GM23248 (cell line): ENCODE measurements at regions not wholly inside any gene's neighbourhood (a gene's known extent, or its start where the extent isn't known, plus 50 kb on each side); places are given as distances from the start of the nearest gene placed in this dataset.

Source experiments
- DNase-seq: peaks from one replicate; pipeline ENCODE4 v3.0.0-alpha.2; 2015
- H2AFZ ChIP-seq: fragments of 200-600 bp; sonication (generic); 2 replicates; pipeline ENCODE4 v1.6.1; 2016; ENCODE audit warnings: antibody characterized with exemption
- H3F3A ChIP-seq: fragments of 200-600 bp; sonication (generic); 2 replicates; pipeline ENCODE4 v1.6.1; 2016; ENCODE audit warnings: mild to moderate bottlenecking, antibody characterized with exemption, mixed run types; ENCODE audit not compliant: insufficient read depth
- H3K27ac ChIP-seq: fragments of 200-600 bp; sonication (generic); 2 replicates; pipeline ENCODE4 v1.5.1; 2016; ENCODE audit warnings: mild to moderate bottlenecking
- H3K27me3 ChIP-seq: fragments of 200-600 bp; sonication (generic); replicated peaks from 2 replicates; pipeline ENCODE4 v1.6.1; 2016; ENCODE audit warnings: mild to moderate bottlenecking; ENCODE audit not compliant: insufficient read depth
- H3K36me3 ChIP-seq: fragments of 200-600 bp; sonication (generic); 2 replicates; pipeline ENCODE4 v1.6.1; 2016; ENCODE audit warnings: low read depth, mild to moderate bottlenecking
- H3K4me1 ChIP-seq: fragments of 200-600 bp; sonication (generic); 2 replicates; pipeline ENCODE4 v1.6.1; 2016; ENCODE audit warnings: mild to moderate bottlenecking; ENCODE audit not compliant: insufficient read depth
- H3K4me2 ChIP-seq: fragments of 200-600 bp; sonication (generic); one replicate; pipeline ENCODE4 v1.6.1; 2016; ENCODE audit warnings: mild to moderate bottlenecking; ENCODE audit not compliant: unreplicated experiment
- H3K4me3 ChIP-seq: fragments of 200-600 bp; sonication (generic); 2 replicates; pipeline ENCODE4 v1.5.1; 2016; ENCODE audit warnings: mild to moderate bottlenecking
- H3K79me2 ChIP-seq: fragments of 200-600 bp; sonication (generic); 2 replicates; pipeline ENCODE4 v1.6.1; 2016; ENCODE audit warnings: mild to moderate bottlenecking; ENCODE audit not compliant: insufficient read depth
- H3K9ac ChIP-seq: fragments of 200-600 bp; sonication (generic); 2 replicates; pipeline ENCODE4 v1.6.1; 2016; ENCODE audit warnings: mild to moderate bottlenecking
- H3K9me2 ChIP-seq: fragments of 200-600 bp; sonication (generic); 2 replicates; pipeline ENCODE4 v1.6.1; 2016; ENCODE audit warnings: mixed run types, mild to moderate bottlenecking, moderate library complexity; ENCODE audit not compliant: insufficient read depth
- H3K9me3 ChIP-seq: fragments of 200-600 bp; sonication (generic); one replicate; pipeline ENCODE4 v1.6.1; 2017; ENCODE audit warnings: low read depth
- H4K20me1 ChIP-seq: fragments of 200-600 bp; sonication (generic); 2 replicates; pipeline ENCODE4 v1.6.0; 2016; ENCODE audit not compliant: insufficient read depth
- EZH2 ChIP-seq: fragments of 200-600 bp; sonication (generic); IDR thresholded peaks from 2 replicates; pipeline ENCODE4 v1.6.1; 2018; ENCODE audit warnings: antibody characterized with exemption, mild to moderate bottlenecking; ENCODE audit not compliant: insufficient read depth, poor library complexity, severe bottlenecking
- EZH2phosphoT487 ChIP-seq: fragments of 200-600 bp; sonication (generic); IDR thresholded peaks from 2 replicates; pipeline ENCODE4 v1.6.1; 2018; ENCODE audit warnings: antibody characterized with exemption, moderate library complexity, mild to moderate bottlenecking, low read depth; ENCODE audit not compliant: insufficient read depth
- WGBS, 2 experiments: methylation state at CpG; one replicate each; pipeline ENCODE4 v1.1.6; 2015 to 2017; ENCODE audit warnings: low lambda C conversion rate in 2 of 2, low coverage in 1 of 2; ENCODE audit errors: missing lambda C conversion rate in 2 of 2; 5-methylcytosine and 5-hydroxymethylcytosine counted together
- in situ Hi-C: fragments of 300-500 bp; cut with MboI; formaldehyde crosslinking; loops from 2 replicates; pipeline ENCODE4 v1.15.0; 2020

DNA sequence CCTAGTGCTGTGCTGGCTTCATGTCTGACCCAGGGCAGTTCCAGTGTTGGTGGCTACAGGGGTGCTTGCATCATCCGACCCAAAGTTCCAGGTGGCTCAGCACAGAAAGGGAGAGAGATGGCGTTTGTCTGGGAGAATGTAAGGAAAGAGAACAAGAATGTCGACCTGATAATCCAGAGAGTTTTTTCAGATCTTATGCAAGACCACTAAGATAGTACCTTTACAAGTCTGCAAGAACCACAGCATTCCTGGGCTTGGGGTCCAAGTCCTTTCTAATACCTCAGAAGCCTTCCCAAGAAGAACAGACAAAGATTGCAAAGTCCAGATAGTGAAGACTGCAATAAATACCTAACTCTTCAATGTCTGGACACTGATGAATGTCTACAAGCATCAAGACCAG is 363.0 kb upstream of the TOM1L1 start:
- in situ Hi-C loops, result loop anchor here (25.0 kb wide), 1 partner anchor 100 kb away; no protein-coding TSS in a partner anchor
- 11 to 15% methylated on average over 3 of the region's 3 CpGs for WGBS, 2 experiments

DNA sequence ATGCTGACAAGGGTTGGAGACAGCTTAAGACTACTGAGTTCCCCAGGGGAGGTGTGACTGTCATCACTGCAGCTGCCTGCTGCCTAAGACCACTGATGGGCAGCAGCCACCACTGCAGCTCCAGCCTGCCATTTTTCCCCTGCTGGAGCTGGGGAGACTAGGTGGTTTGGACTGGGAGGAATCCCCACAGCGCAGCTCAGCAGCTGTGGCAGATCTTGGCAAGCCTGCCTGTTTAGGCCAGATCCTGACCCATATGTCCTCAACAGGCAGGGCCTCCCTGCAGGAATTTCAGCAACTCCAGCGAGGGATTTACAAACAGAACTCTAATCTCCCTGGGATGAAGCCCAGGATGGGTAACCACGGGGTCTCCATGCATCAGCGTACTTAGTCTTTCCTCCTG is 356.4 kb upstream of the TOM1L1 start:
- no peaks in the 10 kb centered on the region for H3K4me1 ChIP-seq

More for the DNA sequence above, 363.0 kb upstream of the TOM1L1 start:
- Histone ChIP-seq H3K9ac (no peak overlapping the region), H3K27ac (no peak overlapping the region), H3K36me3 (no peaks in the 10 kb centered on the region), H3K4me2 (no peak overlapping the region), H3F3A (no peaks in the 10 kb centered on the region), H3K9me3 (no peaks in the 10 kb centered on the region), H3K4me1 (no peaks in the 10 kb centered on the region), H3K79me2 (no peaks in the 10 kb centered on the region), H4K20me1 (no peaks in the 10 kb centered on the region), H2AFZ (no peak overlapping the region), H3K4me3 (no peak overlapping the region), H3K27me3 (no peaks in the 10 kb centered on the region), H3K9me2 (no peaks in the 10 kb centered on the region)
- DNase-seq, result no peak
- TF ChIP-seq EZH2phosphoT487 (no peak), EZH2 (no peak)

DNA sequence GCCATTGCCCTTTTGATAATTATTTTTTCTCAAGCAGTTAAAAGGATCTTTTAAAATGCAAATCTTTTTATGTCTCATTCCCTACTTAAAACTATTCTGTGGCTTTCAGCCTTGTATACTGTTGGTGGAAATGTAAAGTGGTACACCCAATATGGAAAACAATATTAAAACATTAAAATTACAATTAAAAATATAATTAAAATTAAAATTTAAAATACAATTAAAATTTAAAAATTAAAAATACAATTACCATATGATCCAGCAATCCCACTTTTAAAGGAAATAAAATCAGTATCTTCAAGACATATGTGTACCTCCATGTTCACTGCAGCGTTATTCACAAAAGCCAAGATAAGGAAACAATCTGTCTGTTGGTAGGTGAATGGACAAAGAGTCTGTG is 340.8 kb upstream of the TOM1L1 start:
- Histone ChIP-seq H3K79me2 (no peaks in the 10 kb centered on the region), H2AFZ (no peak overlapping the region), H3K4me2 (no peak overlapping the region), H3K36me3 (no peaks in the 10 kb centered on the region), H4K20me1 (no peaks in the 10 kb centered on the region), H3F3A (no peaks in the 10 kb centered on the region), H3K9me3 (no peaks in the 10 kb centered on the region), H3K4me3 (no peak overlapping the region), H3K27me3 (no peaks in the 10 kb centered on the region), H3K4me1 (no peaks in the 10 kb centered on the region), H3K9me2 (no peaks in the 10 kb centered on the region), H3K9ac (no peak overlapping the region), H3K27ac (no peak overlapping the region)
- no peak for DNase-seq
- 25 to 31% methylated on average over 1 of the region's 1 CpG for WGBS, 2 experiments
- no peak for TF ChIP-seq EZH2
- no peak for TF ChIP-seq EZH2phosphoT487
- in situ Hi-C loops, result no loop called here

More for the DNA sequence above, 356.4 kb upstream of the TOM1L1 start:
- Histone ChIP-seq H4K20me1 (no peaks in the 10 kb centered on the region), H3F3A (no peaks in the 10 kb centered on the region), H3K4me2 (no peak overlapping the region), H3K9me3 (no peaks in the 10 kb centered on the region), H3K27ac (no peak overlapping the region), H3K9me2 (no peaks in the 10 kb centered on the region), H2AFZ (no peak overlapping the region), H3K9ac (no peak overlapping the region), H3K79me2 (no peaks in the 10 kb centered on the region), H3K36me3 (no peaks in the 10 kb centered on the region), H3K4me3 (no peak overlapping the region), H3K27me3 (no peaks in the 10 kb centered on the region)
- in situ Hi-C loops, result loop anchor here (25.0 kb wide), 1 partner anchor 107 kb away; no protein-coding TSS in a partner anchor
- no peak for DNase-seq
- TF ChIP-seq EZH2phosphoT487, result no peak
- TF ChIP-seq EZH2, result no peak
- 23 to 31% methylated on average over 4 of the region's 4 CpGs for WGBS, 2 experiments

DNA sequence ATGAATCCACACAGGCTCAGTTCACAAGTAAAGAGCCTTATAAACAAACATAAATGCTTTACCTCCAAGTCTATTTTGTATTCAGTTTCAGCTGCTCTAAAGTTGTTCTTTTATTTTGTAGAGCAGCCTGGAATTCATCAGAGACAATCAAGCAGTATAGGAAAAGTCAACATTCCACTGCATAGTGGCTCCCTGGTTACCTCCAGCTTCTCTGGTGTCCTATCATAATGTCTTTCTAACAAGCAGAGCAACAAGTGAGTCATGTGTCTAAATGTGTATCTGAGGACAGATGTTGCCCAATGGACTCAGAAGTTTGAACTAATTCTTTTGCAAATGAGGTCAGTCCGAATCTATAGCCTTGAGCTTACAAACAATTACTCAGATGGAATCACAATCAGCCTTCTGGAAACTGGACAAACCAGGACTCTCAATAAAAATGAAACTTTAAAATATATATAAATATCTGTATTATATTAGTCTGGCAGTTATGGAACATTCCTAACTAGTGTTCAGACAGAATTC is 292.0 kb upstream of the TOM1L1 start:
- WGBS, 2 experiments, result 3 to 11% methylated on average over 1 of the region's 1 CpG

More for the DNA sequence above, 292.0 kb upstream of the TOM1L1 start:
- no peaks in the 10 kb centered on the region for H4K20me1 ChIP-seq
- H3K79me2 ChIP-seq, result no peaks in the 10 kb centered on the region
- no peak overlapping the region for H3K9ac ChIP-seq
- no peaks in the 10 kb centered on the region for H3F3A ChIP-seq
- in situ Hi-C loops, result no loop called here
- H3K9me2 ChIP-seq, result no peaks in the 10 kb centered on the region
- peaks cover 7% of the 10 kb centered on the region for H3K9me3 ChIP-seq
- H2AFZ ChIP-seq, result no peak overlapping the region
- no peak for TF ChIP-seq EZH2
- TF ChIP-seq EZH2phosphoT487, result no peak
- H3K27me3 ChIP-seq, result no peaks in the 10 kb centered on the region
- no peak overlapping the region for H3K4me2 ChIP-seq
- no peaks in the 10 kb centered on the region for H3K36me3 ChIP-seq
- DNase-seq, result no peak
- H3K4me1 ChIP-seq, result no peaks in the 10 kb centered on the region
- no peak overlapping the region for H3K27ac ChIP-seq
- no peak overlapping the region for H3K4me3 ChIP-seq
